Fibroblast of pulmonary artery (primary cell): ENCODE measurements at regions not wholly inside any gene's neighbourhood (a gene's known extent, or its start where the extent isn't known, plus 50 kb on each side); places are given as distances from the start of the nearest gene placed in this dataset.

ENCODE experiments used
- DNase-seq: peaks from one replicate; pipeline ENCODE4 v3.0.0-alpha.2; 2010; ENCODE audit warnings: low read depth
- H3K4me3 ChIP-seq: replicated peaks from 2 replicates; pipeline ENCODE4 v1.5.1; 2011; ENCODE audit warnings: low read depth, mild to moderate bottlenecking, control low read depth, low read length, moderate library complexity
- TF ChIP-seq, protein P1 (sequence below): IDR thresholded peaks from 2 replicates; pipeline ENCODE4 v1.5.1; 2011; ENCODE audit warnings: mild to moderate bottlenecking, control low read depth, low read length, inconsistent platforms; ENCODE audit errors: missing control alignments

DNA sequence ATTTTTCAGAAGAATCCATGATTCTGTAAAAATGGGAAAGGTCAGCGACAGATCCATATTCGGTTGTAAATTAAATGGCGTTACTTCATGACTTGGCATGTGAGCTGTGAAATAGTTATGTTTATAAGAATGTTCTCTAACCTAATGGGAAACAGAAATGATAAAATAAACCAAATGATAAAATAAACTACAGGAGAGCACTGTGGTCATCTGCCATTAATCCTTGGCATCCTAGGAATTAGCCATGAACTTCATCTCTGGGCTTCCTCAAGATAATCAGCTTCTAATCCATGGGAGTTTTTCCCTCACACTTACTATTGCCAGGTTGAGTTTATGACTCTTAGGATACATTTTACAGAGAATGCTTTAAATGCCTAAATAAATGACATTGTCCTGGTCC is 94.6 kb upstream of the SLC30A5 start:
- TF ChIP-seq, protein P1, sequence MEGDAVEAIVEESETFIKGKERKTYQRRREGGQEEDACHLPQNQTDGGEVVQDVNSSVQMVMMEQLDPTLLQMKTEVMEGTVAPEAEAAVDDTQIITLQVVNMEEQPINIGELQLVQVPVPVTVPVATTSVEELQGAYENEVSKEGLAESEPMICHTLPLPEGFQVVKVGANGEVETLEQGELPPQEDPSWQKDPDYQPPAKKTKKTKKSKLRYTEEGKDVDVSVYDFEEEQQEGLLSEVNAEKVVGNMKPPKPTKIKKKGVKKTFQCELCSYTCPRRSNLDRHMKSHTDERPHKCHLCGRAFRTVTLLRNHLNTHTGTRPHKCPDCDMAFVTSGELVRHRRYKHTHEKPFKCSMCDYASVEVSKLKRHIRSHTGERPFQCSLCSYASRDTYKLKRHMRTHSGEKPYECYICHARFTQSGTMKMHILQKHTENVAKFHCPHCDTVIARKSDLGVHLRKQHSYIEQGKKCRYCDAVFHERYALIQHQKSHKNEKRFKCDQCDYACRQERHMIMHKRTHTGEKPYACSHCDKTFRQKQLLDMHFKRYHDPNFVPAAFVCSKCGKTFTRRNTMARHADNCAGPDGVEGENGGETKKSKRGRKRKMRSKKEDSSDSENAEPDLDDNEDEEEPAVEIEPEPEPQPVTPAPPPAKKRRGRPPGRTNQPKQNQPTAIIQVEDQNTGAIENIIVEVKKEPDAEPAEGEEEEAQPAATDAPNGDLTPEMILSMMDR = no peak
- no peak for DNase-seq
- H3K4me3 ChIP-seq = no peak overlapping the region

GRCh38 chr5:69000216-69000919 is 93.4 kb upstream of the SLC30A5 start:
- DNase-seq = no peak
- TF ChIP-seq, protein P1 = no peak
- H3K4me3 ChIP-seq = no peak overlapping the region

DNA sequence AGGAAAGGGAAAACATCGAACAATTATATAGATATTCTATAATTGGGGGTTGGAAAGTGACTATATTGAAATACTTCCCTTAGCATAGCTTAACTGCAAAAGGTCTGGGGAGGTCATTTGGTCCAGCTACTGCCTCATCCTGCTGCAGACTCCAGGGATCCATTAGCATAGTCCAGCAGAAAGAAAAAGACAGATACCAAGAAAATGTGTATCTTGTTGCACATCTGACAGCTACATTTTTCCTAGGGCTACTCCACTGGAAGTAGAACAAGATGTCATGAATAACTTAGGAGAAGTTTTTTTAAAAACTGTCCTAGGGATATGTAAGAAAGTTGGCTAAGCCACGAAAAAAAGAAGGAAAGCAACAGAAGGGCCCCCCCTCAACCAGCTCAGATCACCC is 92.9 kb upstream of the SLC30A5 start:
- TF ChIP-seq, protein P1 = no peak
- no peak for DNase-seq
- H3K4me3 ChIP-seq = no peak overlapping the region

DNA sequence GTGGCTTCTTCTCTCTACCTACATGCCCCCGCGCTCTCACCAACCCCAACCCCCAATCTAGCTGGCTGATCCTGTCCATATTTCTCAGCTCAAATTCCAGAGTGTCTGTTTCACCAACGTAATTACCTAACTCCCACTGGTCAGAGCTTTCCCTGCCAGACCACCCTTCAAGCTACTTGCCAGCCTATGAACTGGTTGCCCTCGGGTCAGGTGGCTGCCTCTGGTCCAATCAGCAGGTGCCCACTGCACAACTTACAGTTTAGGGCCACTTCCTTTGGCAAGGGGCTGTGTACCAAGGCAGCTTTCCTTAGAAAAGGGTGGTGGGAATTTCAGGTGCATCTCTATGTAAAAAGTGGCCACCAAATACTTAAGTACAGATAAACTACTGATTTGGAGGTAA is 92.2 kb upstream of the SLC30A5 start:
- TF ChIP-seq, protein P1 = no peak
- DNase-seq = no peak
- H3K4me3 ChIP-seq = no peak overlapping the region

DNA sequence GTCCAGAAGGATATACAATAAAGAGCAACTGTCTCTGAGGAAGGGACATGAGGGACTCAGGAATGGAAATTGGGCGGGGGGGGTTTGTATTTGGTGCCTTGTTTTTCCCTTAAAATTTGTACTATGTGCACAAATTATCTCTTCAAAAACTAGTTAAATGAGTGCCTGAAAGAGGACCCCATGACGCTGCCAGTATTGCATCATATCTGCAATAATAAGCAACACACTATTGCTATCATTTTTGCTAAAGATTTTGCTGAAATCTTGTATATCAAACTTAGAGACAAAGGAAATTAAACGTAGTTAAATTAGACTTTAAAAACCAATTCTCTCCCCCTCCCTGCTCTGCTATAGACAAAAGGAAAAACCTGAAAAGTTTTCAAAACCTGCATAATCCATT is 89.7 kb upstream of the SLC30A5 start:
- TF ChIP-seq, protein P1 = no peak
- no peak for DNase-seq
- H3K4me3 ChIP-seq = no peak overlapping the region

DNA sequence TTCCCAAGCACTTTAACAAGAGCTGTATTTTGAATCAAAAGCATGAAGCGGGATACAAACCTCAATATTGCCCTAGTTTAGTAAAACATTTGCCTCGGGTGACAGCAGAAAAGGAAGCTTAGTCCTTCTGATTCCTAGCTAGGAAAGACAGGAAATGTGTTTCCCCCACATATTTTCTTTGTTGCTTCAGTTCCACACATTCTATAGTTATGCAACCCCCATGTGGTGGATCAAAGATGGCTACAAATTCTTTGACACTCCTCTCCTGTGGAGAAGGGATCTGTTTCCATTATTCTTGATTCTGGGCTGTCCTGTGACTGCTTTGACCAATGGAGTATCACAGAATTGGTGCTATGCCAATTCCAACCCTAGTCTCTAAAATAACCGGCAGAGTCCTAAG is 89.1 kb upstream of the SLC30A5 start:
- TF ChIP-seq, protein P1 = no peak
- H3K4me3 ChIP-seq = no peak overlapping the region
- no peak for DNase-seq

- DNase-seq = no peak
- TF ChIP-seq, protein P1 = no peak
- no peak overlapping the region for H3K4me3 ChIP-seq
These were observed 87.8 kb upstream of the SLC30A5 start for GRCh38 chr5:69006030-69006429.
